ENCODE measurements at regions not wholly inside any gene's neighbourhood (a gene's known extent, or its start where the extent isn't known, plus 50 kb on each side); places are given as distances from the start of the nearest gene placed in this dataset.
"Not testable (repeated sequence)": the region's sequence is repeated elsewhere in the genome, so short reads cannot be mapped to it uniquely, and the experiment has no call there.

- DNase-seq (ENCODE audit: low spot score), result no peak
Observed at GRCh38 chr4:175033162-175033561, 115.0 kb downstream of the ADAM29 start.

GRCh38 chr4:175034007-175034406, 115.8 kb downstream of the ADAM29 start:
- no peak for DNase-seq (ENCODE audit: low spot score)

- no peak for DNase-seq (ENCODE audit: low spot score)
Observed at GRCh38 chr4:175034986-175035705, 117.0 kb downstream of the ADAM29 start.

- no peak for DNase-seq (ENCODE audit: low spot score)
Observed at GRCh38 chr4:175035905-175036304, 117.7 kb downstream of the ADAM29 start.

- no peak for DNase-seq (ENCODE audit: low spot score)
Observed at GRCh38 chr4:175048111-175048784, 130.1 kb downstream of the ADAM29 start.

- no peak for DNase-seq (ENCODE audit: low spot score)
Observed at GRCh38 chr4:175048906-175049305, 130.7 kb downstream of the ADAM29 start.

- DNase-seq (ENCODE audit: low spot score), result no peak
Observed at GRCh38 chr4:175051974-175052373, 133.8 kb downstream of the ADAM29 start.

GRCh38 chr4:175054980-175055379, 136.8 kb downstream of the ADAM29 start:
- no peak for DNase-seq (ENCODE audit: low spot score)

GRCh38 chr4:175062183-175062592, 144.0 kb downstream of the ADAM29 start:
- DNase-seq (ENCODE audit: low spot score), result no peak

- no peak for DNase-seq (ENCODE audit: low spot score)
Observed at GRCh38 chr4:175065228-175065627, 147.1 kb downstream of the ADAM29 start.

GRCh38 chr4:175066923-175067627, 148.9 kb downstream of the ADAM29 start:
- DNase-seq (ENCODE audit: low spot score), result no peak

- no peak for DNase-seq (ENCODE audit: low spot score)
Observed at GRCh38 chr4:175068266-175068665, 150.1 kb downstream of the ADAM29 start.

- no peak for DNase-seq (ENCODE audit: low spot score)
Observed at GRCh38 chr4:175070444-175070843, 152.3 kb downstream of the ADAM29 start.

GRCh38 chr4:175071123-175071522, 153.0 kb downstream of the ADAM29 start:
- no peak for DNase-seq (ENCODE audit: low spot score)

GRCh38 chr4:175087145-175087544, 169.0 kb downstream of the ADAM29 start:
- no peak for DNase-seq (ENCODE audit: low spot score)

GRCh38 chr4:175090116-175090515, 172.0 kb downstream of the ADAM29 start:
- no peak for DNase-seq (ENCODE audit: low spot score)

- no peak for DNase-seq (ENCODE audit: low spot score)
Observed at GRCh38 chr4:175091649-175092048, 173.5 kb downstream of the ADAM29 start.

- no peak for DNase-seq (ENCODE audit: low spot score)
Observed at GRCh38 chr4:175092114-175092513, 174.0 kb downstream of the ADAM29 start.

- not testable (repeated sequence) for DNase-seq (ENCODE audit: low spot score)
Observed at GRCh38 chr4:175093055-175093454, 174.9 kb downstream of the ADAM29 start.

- DNase-seq (ENCODE audit: low spot score), result no peak
Observed at GRCh38 chr4:175103403-175103802, 185.2 kb downstream of the ADAM29 start.

GRCh38 chr4:175106301-175106700, 188.1 kb downstream of the ADAM29 start:
- DNase-seq (ENCODE audit: low spot score), result no peak

GRCh38 chr4:175109933-175110332, 191.8 kb downstream of the ADAM29 start:
- DNase-seq (ENCODE audit: low spot score), result no peak
